Fibroblast of upper back skin (primary cell): ENCODE measurements at regions not wholly inside any gene's neighbourhood (a gene's known extent, or its start where the extent isn't known, plus 50 kb on each side); places are given as distances from the start of the nearest gene placed in this dataset.

ENCODE experiments used
- DNase-seq: peaks from one replicate; pipeline ENCODE4 v3.0.0-alpha.2; 2013

DNA sequence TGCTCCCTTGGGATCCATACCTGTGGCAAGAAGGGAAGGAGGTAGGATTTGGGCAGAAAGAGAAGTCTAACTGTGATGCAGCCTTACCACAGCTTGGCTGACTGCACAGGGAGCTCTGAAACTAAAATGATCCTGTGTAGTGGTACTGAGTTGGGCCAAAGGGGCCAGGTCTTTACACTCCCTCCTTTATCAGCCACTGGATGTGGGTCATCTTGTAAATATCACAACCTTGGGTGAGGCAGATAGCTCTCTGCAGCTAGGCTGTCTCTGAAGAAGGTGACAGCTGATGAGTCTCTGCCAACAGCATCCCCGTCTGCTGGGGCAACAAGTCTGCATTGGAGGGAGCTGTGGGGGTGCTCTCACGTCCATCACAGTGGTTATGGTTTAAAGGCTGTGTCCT, 95.9 kb upstream of the CAND1 start:
- DNase-seq = no peak

DNA sequence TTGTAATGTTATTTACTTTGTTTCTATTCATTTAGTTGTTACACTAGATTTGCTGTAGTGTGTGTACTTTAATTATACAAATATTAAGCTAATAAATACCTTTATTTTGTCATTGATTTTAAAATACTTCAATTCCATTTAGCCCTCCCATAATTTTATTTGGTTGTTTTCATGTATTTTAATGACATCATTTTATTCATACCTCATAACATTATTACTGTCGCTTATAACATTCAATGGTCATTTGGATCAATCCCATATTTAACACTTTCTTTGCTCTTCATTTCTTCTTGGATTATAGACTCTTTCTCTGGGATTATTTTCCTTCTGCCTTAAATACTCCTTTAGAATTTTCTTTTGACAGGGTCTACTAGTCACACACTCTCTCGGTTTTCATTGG, 86.6 kb upstream of the CAND1 start:
- DNase-seq = no peak

DNA sequence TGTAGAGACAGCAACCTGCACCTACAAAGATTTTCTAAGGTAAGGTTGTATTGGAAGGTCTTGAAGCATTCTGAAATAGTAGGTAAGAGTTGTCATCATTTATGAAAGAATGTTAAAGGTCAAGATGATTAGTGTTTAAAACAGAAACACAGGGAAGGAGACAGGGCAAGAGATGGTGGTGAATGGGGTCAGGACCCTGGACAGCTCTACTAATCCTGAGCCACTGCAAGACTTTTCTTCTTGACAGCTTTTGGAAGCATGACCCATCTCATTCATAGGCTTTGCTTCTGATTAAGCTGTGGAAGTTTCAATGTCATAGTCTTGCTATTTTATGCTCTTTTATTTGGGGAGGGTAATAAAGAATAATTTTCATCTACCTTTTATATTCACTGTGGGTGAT, 75.5 kb upstream of the CAND1 start:
- peak; percentile 39 for DNase-seq

DNA sequence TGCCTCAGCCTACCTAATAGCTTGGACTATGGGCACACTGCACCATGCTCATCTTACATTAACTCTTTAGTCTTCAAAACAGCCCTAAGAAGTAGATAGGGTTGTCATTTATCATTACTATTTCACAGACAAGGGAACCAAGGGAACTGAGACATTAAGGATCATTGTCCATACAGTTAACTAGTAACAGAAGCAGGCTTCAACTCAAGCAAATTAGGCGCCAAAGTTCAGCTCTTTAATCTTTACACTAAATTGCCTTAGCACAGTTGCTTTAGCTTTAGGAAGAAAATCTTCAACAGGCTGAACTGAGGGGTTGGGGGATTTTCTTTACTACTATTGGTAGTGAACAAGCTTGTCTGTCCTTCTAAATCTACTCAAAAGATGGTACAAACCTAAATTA, 68.8 kb upstream of the CAND1 start:
- DNase-seq = no peak

GRCh38 chr12:67202011-67202677, 67.0 kb upstream of the CAND1 start:
- DNase-seq = no peak

DNA sequence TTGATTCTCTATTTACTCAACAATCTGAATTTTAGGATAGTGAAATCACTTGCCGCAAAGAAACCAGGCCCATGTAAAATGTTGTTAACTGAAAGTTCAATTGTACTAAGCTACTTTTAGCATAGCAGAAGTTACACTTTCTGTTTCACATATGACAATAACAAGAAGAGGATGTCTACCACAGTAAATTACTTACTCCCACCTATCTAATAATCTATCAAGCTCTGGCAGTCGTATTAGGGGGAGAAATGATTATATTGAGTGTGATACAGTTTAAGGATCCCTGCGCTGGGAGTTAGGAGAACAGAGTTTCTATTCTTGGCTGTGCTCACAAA, 66.5 kb upstream of the CAND1 start:
- DNase-seq = no peak

- DNase-seq = no peak
These were observed 60.7 kb upstream of the CAND1 start for GRCh38 chr12:67208281-67209067.

DNA sequence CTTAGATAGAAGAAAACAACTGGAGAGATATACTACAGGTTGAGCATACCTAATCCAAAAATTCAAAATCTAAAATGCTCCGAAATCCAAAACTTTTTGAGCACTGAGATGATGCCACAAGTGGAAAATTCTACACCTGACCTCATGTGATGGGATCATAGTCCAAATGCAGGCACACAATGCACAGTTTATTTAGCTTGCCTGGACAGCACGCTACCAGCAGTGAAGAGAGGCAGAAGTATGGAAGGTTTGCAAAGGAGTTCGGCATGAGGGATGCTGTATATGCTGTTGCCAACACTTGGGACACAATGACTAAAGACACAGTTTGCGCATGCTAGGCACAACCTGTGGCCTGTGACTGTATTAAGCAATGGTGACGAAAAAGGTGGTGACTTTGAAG, 58.1 kb upstream of the CAND1 start:
- no peak for DNase-seq

DNA sequence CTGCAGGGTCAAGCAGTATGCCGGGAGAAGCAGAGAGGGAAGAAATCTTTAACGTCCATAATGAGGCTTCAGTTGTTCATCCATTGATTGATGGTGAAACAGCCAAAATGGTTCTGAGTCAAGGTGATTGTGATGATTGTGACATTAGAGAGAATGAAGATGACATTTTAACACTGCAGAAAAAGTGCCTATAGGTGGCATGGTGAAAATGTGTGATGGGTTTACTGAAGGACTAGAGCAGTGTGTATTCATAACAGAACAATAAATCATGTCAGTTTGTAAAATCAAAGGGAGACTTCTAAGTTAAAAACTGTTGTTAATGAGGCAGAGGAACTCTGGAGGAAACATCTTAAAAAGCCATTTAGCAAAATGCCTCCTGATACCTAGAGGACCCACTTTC, 57.7 kb upstream of the CAND1 start:
- no peak for DNase-seq

- no peak for DNase-seq
These were observed 51.5 kb upstream of the CAND1 start for GRCh38 chr12:67217647-67218046.
